Ishikawa (cell line): ENCODE measurements at regions not wholly inside any gene's neighbourhood (a gene's known extent, or its start where the extent isn't known, plus 50 kb on each side); places are given as distances from the start of the nearest gene placed in this dataset.

Experiments
- EGR1 ChIP-seq: IDR thresholded peaks from 2 replicates; pipeline ENCODE4 v1.6.1; 2012
- EP300 ChIP-seq: IDR thresholded peaks from 2 replicates; pipeline ENCODE4 v1.6.1; 2012; ENCODE audit warnings: borderline replicate concordance
- FOXM1 ChIP-seq: IDR thresholded peaks from 2 replicates; pipeline ENCODE4 v1.6.1; 2012; ENCODE audit warnings: low read depth, borderline replicate concordance
- NFIC ChIP-seq: IDR thresholded peaks from 2 replicates; pipeline ENCODE4 v1.6.1; 2012
- REST ChIP-seq: IDR thresholded peaks from 2 replicates; pipeline ENCODE4 v1.6.1; 2012; ENCODE audit warnings: low read depth, mild to moderate bottlenecking
- TAF1 ChIP-seq: IDR thresholded peaks from 2 replicates; pipeline ENCODE4 v1.6.1; 2012; ENCODE audit warnings: low read depth, mild to moderate bottlenecking
- USF1 ChIP-seq: IDR thresholded peaks from 2 replicates; pipeline ENCODE4 v1.6.1; 2012
- YY1 ChIP-seq: IDR thresholded peaks from 2 replicates; pipeline ENCODE4 v1.6.1; 2012; ENCODE audit warnings: low read depth
- ZBTB7A ChIP-seq: IDR thresholded peaks from 2 replicates; pipeline ENCODE4 v1.6.1; 2012; ENCODE audit warnings: low read depth
- TF ChIP-seq, protein P1 (sequence below): IDR thresholded peaks from 2 replicates; pipeline ENCODE4 v1.6.1; 2012

DNA sequence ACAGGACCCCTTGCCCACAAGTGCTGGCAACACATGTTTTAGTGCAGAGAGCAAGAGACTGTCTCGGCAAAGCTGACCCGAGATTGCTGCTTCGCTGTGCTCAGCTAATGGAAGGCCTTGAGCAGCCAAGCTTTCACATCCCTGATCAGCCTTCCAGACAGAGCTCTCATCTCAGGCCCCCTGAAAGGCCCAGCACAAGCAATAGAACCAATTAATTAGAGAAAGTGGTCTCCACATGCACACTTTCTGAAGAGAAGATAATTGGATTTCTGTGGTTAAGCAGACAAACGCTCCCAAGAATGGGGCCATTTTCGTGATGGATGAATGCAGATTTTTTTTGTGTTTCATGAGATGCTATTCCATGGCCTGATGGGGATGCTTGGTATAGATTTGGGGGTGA lies 174.9 kb downstream of the NSG2 start:
- TF ChIP-seq REST = no peak
- TF ChIP-seq TAF1 = no peak
- TF ChIP-seq YY1 = no peak
- no peak for TF ChIP-seq EP300
- no peak for TF ChIP-seq NFIC
- no peak for TF ChIP-seq FOXM1
- no peak for TF ChIP-seq ZBTB7A
- no peak for TF ChIP-seq USF1
- no peak for TF ChIP-seq EGR1
- TF ChIP-seq, protein P1, sequence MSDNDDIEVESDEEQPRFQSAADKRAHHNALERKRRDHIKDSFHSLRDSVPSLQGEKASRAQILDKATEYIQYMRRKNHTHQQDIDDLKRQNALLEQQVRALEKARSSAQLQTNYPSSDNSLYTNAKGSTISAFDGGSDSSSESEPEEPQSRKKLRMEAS = no peak
